GM18867 (cell line): ENCODE measurements at regions not wholly inside any gene's neighbourhood (a gene's known extent, or its start where the extent isn't known, plus 50 kb on each side); places are given as distances from the start of the nearest gene placed in this dataset.
"Not testable (repeated sequence)": the region's sequence is repeated elsewhere in the genome, so short reads cannot be mapped to it uniquely, and the experiment has no call there.

Source experiments
- ATAC-seq: cut with Tn5 transposase; IDR thresholded peaks from one replicate; pipeline ENCODE4 v1.9.1; 2021; ENCODE audit warnings: mild to moderate bottlenecking, moderate library complexity; ENCODE audit not compliant: unreplicated experiment

GRCh38 chr15:79738143-79738542 is 158.7 kb downstream of the MTHFS start:
- ATAC-seq: no peak

- no peak for ATAC-seq
These were observed 156.3 kb downstream of the MTHFS start for GRCh38 chr15:79740561-79740960.

- ATAC-seq: no peak
These were observed 153.8 kb downstream of the MTHFS start for GRCh38 chr15:79743032-79743431.

GRCh38 chr15:79744485-79744884 is 152.3 kb downstream of the MTHFS start:
- ATAC-seq: not testable (repeated sequence)

GRCh38 chr15:79756365-79756764 is 140.4 kb downstream of the MTHFS start:
- ATAC-seq: no peak

GRCh38 chr15:79765081-79765480 is 131.7 kb downstream of the MTHFS start:
- ATAC-seq: no peak

- ATAC-seq: no peak
These were observed 127.7 kb downstream of the MTHFS start for GRCh38 chr15:79769069-79769481.

GRCh38 chr15:79769933-79770759 is 126.7 kb downstream of the MTHFS start:
- no peak for ATAC-seq

- ATAC-seq: no peak
These were observed 123.7 kb downstream of the MTHFS start for GRCh38 chr15:79773128-79773527.

- ATAC-seq: no peak
These were observed 121.0 kb downstream of the MTHFS start for GRCh38 chr15:79775821-79776220.

GRCh38 chr15:79777916-79778315 is 118.9 kb downstream of the MTHFS start:
- ATAC-seq: no peak

GRCh38 chr15:79778378-79778990 is 118.3 kb downstream of the MTHFS start:
- ATAC-seq: no peak

- no peak for ATAC-seq
These were observed 117.1 kb downstream of the MTHFS start for GRCh38 chr15:79779746-79780145.

- not testable (repeated sequence) for ATAC-seq
These were observed 114.5 kb downstream of the MTHFS start for GRCh38 chr15:79782307-79782706.
